Transverse colon (tissue), 4 donors: ENCODE measurements at regions not wholly inside any gene's neighbourhood (a gene's known extent, or its start where the extent isn't known, plus 50 kb on each side); places are given as distances from the start of the nearest gene placed in this dataset.
A peak's percentile ranks its signal among the peaks of the same experiment; 100 is the strongest.

Experiments used
- DNase-seq: peaks from one replicate; pipeline ENCODE4 v3.0.0-alpha.2; 2019
- H3K27ac ChIP-seq, 4 donors: fragments of 200-600 bp; sonication (generic); 2 replicates each; pipeline ENCODE4 v1.5.1; 2016 to 2018; ENCODE audit warnings: inconsistent platforms in 4 of 4
- H3K27me3 ChIP-seq: fragments of 200-600 bp; sonication (generic); 2 replicates; pipeline ENCODE4 v1.5.1; 2017; ENCODE audit warnings: inconsistent platforms
- H3K36me3 ChIP-seq, 4 donors: fragments of 200-600 bp; sonication (generic); 2 replicates each; pipeline ENCODE4 v1.5.1; 2017 to 2019; ENCODE audit warnings: inconsistent platforms in 4 of 4
- H3K4me1 ChIP-seq, 4 donors: fragments of 200-600 bp; sonication (generic); 2 replicates each; pipeline ENCODE4 v1.5.1; 2017 to 2020; ENCODE audit warnings: inconsistent platforms in 4 of 4
- H3K4me3 ChIP-seq, 4 donors: fragments of 200-600 bp; sonication (generic); 1 replicate in 1 of 4; 2 replicates in 3 of 4; pipeline versions ENCODE4 v1.5.1 to v1.6.1; 2017 to 2019; ENCODE audit warnings: inconsistent platforms in 4 of 4
- H3K9me3 ChIP-seq, 2 donors: fragments of 200-600 bp; sonication (generic); 2 replicates each; pipeline ENCODE4 v1.5.1; 2017 to 2019; ENCODE audit warnings: inconsistent platforms in 2 of 2
- CTCF ChIP-seq, 5 experiments: fragments of 200-600 bp in 3 of 5; fragments of 450-650 bp in 2 of 5; sonication (generic) in 3 of 5; IDR thresholded peaks; 1 replicate in 2 of 5; 2 replicates in 3 of 5; pipeline ENCODE4 v1.5.1; 2016 to 2017; ENCODE audit warnings: antibody characterized with exemption in 5 of 5, inconsistent platforms in 3 of 5, mild to moderate bottlenecking in 2 of 5, moderate library complexity in 1 of 5
- EP300 ChIP-seq: sonication (generic); formaldehyde crosslinking; IDR thresholded peaks from one replicate; pipeline ENCODE4 v1.6.1; 2017; ENCODE audit warnings: antibody characterized with exemption, low read depth
- POLR2A ChIP-seq: fragments of 450-650 bp; IDR thresholded peaks from one replicate; pipeline ENCODE4 v1.6.1; 2016; ENCODE audit warnings: antibody characterized with exemption, mild to moderate bottlenecking, moderate library complexity
- POLR2AphosphoS5 ChIP-seq, 3 donors: sonication (generic); formaldehyde crosslinking; IDR thresholded peaks; one replicate each; pipeline ENCODE4 v1.6.1; 2016; ENCODE audit warnings: antibody characterized with exemption in 3 of 3
- WGBS, 2 donors: methylation state at CpG; one replicate each; pipeline ENCODE4 v1.1.5; 2018; ENCODE audit warnings: low coverage in 1 of 2; 5-methylcytosine and 5-hydroxymethylcytosine counted together
- in situ Hi-C, 4 donors: fragments of 200-750 bp; cut with MboI; loops; one replicate each; pipeline versions ENCODE4 v1.15.0 to v1.15.1; 2017; ENCODE audit warnings: low sequenced_read_pairs in 3 of 4, low pct_ligation_motif_present in 1 of 4, low pct_unique_long_range_greater_than_20kb in 1 of 4
- intact Hi-C: fragments of 100-400 bp; cut with DNase I; formaldehyde crosslinking; loops from one replicate; pipeline ENCODE4 v1.15.1; 2023; ENCODE audit warnings: low total_unique reads

- H3K36me3 ChIP-seq: no peaks in the 10 kb centered on the region
- H3K4me1 ChIP-seq: no peaks in the 10 kb centered on the region
- intact Hi-C loops (no loop called here), in situ Hi-C loops (no loop called here)
- H3K27ac ChIP-seq: no peak overlapping the region
- no peak overlapping the region for H3K4me3 ChIP-seq
- WGBS, 2 donors: 69 to 83% methylated on average over 1 of the region's 1 CpG
- TF ChIP-seq POLR2AphosphoS5 (IDR thresholded peaks at IDR 0.05) (no peak), CTCF (IDR thresholded peaks at IDR 0.05) (no peak), EP300 (no peak), POLR2A (no peak)
- no peak for DNase-seq
- no peaks in the 10 kb centered on the region for H3K27me3 ChIP-seq
- H3K9me3 ChIP-seq: no peaks in the 10 kb centered on the region
Observed at GRCh38 chr11:23573429-23573828, 713.2 kb upstream of the CCDC179 start.

- TF ChIP-seq EP300 (no peak), POLR2AphosphoS5 (IDR thresholded peaks at IDR 0.05) (no peak), POLR2A (no peak), CTCF (IDR thresholded peaks at IDR 0.05) (no peak)
Observed at GRCh38 chr11:23574149-23574548, 713.9 kb upstream of the CCDC179 start.

GRCh38 chr11:23577296-23577695 is 717.0 kb upstream of the CCDC179 start:
- TF ChIP-seq POLR2A (no peak), POLR2AphosphoS5 (IDR thresholded peaks at IDR 0.05) (no peak), CTCF (IDR thresholded peaks at IDR 0.05) (no peak), EP300 (no peak)
- H3K27ac ChIP-seq: no peak overlapping the region
- 82 to 83% methylated on average over 2 of the region's 2 CpGs for WGBS, 2 donors
- H3K4me3 ChIP-seq: no peak overlapping the region
- no peaks in the 10 kb centered on the region for H3K36me3 ChIP-seq
- in situ Hi-C loops: no loop called here
- no peaks in the 10 kb centered on the region for H3K27me3 ChIP-seq
- intact Hi-C loops: no loop called here
- no peak for DNase-seq
- no peaks in the 10 kb centered on the region for H3K9me3 ChIP-seq
- no peaks in the 10 kb centered on the region for H3K4me1 ChIP-seq

More at GRCh38 chr11:23574149-23574548, 713.9 kb upstream of the CCDC179 start:
- intact Hi-C loops (no loop called here), in situ Hi-C loops (no loop called here)
- WGBS, 2 donors: 50 to 63% methylated on average over 2 to 3 of the region's 3 CpGs
- DNase-seq: no peak
- Histone ChIP-seq H3K27ac (no peak overlapping the region), H3K4me1 (no peaks in the 10 kb centered on the region), H3K27me3 (no peaks in the 10 kb centered on the region), H3K36me3 (no peaks in the 10 kb centered on the region), H3K9me3 (no peaks in the 10 kb centered on the region), H3K4me3 (no peak overlapping the region)

- H3K4me1 ChIP-seq: peaks cover 0 to 17% (median 11%) of the 10 kb centered on the region in 4 donors
- no peak overlapping the region for H3K4me3 ChIP-seq
- H3K9me3 ChIP-seq: no peaks in the 10 kb centered on the region
- peak overlapping the region in 3 of 4 donors; percentile 46 to 51 (median 49) for H3K27ac ChIP-seq
- WGBS, 2 donors: 45 to 60% methylated on average over 2 of the region's 2 CpGs
- DNase-seq: no peak
- intact Hi-C loops: no loop called here
- TF ChIP-seq CTCF (IDR thresholded peaks at IDR 0.05) (no peak), POLR2A (no peak)
- H3K36me3 ChIP-seq: no peaks in the 10 kb centered on the region
- in situ Hi-C loops: no loop called here
- H3K27me3 ChIP-seq: no peaks in the 10 kb centered on the region
Observed at GRCh38 chr11:23585416-23586104, 725.3 kb upstream of the CCDC179 start.
